ENCODE measurements at regions not wholly inside any gene's neighbourhood (a gene's known extent, or its start where the extent isn't known, plus 50 kb on each side); places are given as distances from the start of the nearest gene placed in this dataset.

DNA sequence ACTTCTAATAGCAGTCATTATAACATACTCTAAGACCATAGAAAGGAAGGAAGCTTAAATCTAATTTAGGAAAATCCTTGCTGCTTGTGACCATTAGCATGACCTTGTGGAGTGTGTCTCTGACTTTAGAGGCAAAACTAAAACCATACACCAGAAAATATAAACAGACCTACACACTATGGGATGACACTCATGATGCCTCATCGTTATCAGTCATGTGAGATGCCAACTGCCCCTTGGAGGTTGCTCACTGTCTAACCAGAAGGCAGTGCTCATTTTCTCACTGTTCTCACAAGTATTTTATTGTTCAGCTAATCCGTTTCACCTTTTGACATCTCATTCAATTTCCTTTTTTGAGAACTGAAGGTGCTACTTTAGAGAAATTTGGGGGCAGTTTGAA lies 376.9 kb downstream of the RND3 start:
- H3K79me2 ChIP-seq (ENCODE audit: insufficient read depth, low read length): no peaks in the 10 kb centered on the region
- H3K36me3 ChIP-seq (ENCODE audit: control insufficient read depth in 1 of 2, insufficient read depth in 2 of 2, low read length in 2 of 2): no peaks in the 10 kb centered on the region
- intact Hi-C loops (cut with micrococcal nuclease): no loop called here
- RAD21 ChIA-PET (ENCODE audit: low non-redundant PET in 1 of 2, low total read pairs in 2 of 2, uncharacterized antibody in 2 of 2, unreplicated experiment in 2 of 2): no interaction called here
- no peak overlapping the region for H2AFZ ChIP-seq (ENCODE audit: low read depth, low read length, poor library complexity, severe bottlenecking)
- CTCF ChIA-PET: no interaction called here
- BruUV-seq (replicated peaks): no TSS peak
- H3K27me3 ChIP-seq (ENCODE audit: insufficient read depth, low read length): no peaks in the 10 kb centered on the region
- H3K9ac ChIP-seq (ENCODE audit: low read length): no peak overlapping the region
- no peaks in the 10 kb centered on the region for H4K20me1 ChIP-seq (ENCODE audit: insufficient read depth)
- no peak overlapping the region for H3K4me3 ChIP-seq (replicated peaks in 1 of 2; ENCODE audit: low read depth in 1 of 2, low read length in 2 of 2)
- DNase-seq (ENCODE audit: low read depth, low spot score): no peak
- no peaks in the 10 kb centered on the region for H3K9me3 ChIP-seq (ENCODE audit: control insufficient read depth in 1 of 2, insufficient read depth in 1 of 2, low read depth in 1 of 2, low read length in 2 of 2)
- no peak overlapping the region for H3K4me2 ChIP-seq (ENCODE audit: low read length)
- POLR2A ChIA-PET: no interaction called here
- H3K9me2 ChIP-seq (ENCODE audit: insufficient read depth): no peaks in the 10 kb centered on the region
- TF ChIP-seq SRF (IDR thresholded peaks at IDR 0.05; ENCODE audit: low read depth) (no peak), POLR2A (IDR thresholded peaks at IDR 0.05; ENCODE audit: borderline replicate concordance, extremely low read depth, insufficient read depth, insufficient read length) (no peak)
- TF ChIP-seq, protein P1, sequence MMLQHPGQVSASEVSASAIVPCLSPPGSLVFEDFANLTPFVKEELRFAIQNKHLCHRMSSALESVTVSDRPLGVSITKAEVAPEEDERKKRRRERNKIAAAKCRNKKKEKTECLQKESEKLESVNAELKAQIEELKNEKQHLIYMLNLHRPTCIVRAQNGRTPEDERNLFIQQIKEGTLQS (IDR thresholded peaks at IDR 0.05): no peak
- H3K4me1 ChIP-seq (ENCODE audit: control insufficient read depth in 1 of 2, insufficient read depth in 2 of 2, low read length in 2 of 2): no peaks in the 10 kb centered on the region
- ATAC-seq: no peak
- no peak overlapping the region for H3K27ac ChIP-seq (ENCODE audit: low read depth, low read length)

DNA sequence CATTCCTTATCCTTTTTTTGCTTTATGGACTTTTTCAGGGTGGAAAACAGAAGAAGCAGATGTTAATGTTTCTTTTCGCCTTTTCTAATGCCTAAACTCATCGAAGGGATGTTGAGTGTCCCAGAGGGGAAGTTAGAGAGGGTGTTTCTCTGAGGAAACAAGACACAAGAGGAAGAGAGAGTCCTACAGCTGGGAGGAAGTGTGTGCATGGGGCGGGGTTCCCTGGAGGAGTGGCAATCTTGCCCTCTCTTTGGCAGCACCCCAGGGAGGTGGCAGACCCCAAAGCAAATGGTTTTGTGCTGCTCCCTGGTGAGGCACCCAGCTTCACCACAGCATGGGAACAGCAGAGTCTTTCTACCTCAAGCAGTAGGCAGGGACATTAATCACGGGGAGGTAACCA lies 377.6 kb downstream of the RND3 start:
- no peaks in the 10 kb centered on the region for H3K9me2 ChIP-seq (ENCODE audit: insufficient read depth)
- BruUV-seq (replicated peaks): no TSS peak
- H3K4me2 ChIP-seq (ENCODE audit: low read length): no peak overlapping the region
- H3K9ac ChIP-seq (ENCODE audit: low read length): no peak overlapping the region
- H3K9me3 ChIP-seq (ENCODE audit: control insufficient read depth in 1 of 2, insufficient read depth in 1 of 2, low read depth in 1 of 2, low read length in 2 of 2): no peaks in the 10 kb centered on the region
- POLR2A ChIA-PET: no interaction called here
- TF ChIP-seq EZH2 (IDR thresholded peaks at IDR 0.05) (no peak), JUND (IDR thresholded peaks at IDR 0.05) (no peak), EZH2phosphoT487 (IDR thresholded peaks at IDR 0.05; ENCODE audit: borderline replicate concordance) (no peak), TCF7L2 (IDR thresholded peaks at IDR 0.05; ENCODE audit: borderline replicate concordance, extremely low read depth, insufficient read depth, insufficient read length) (no peak), POLR2AphosphoS5 (IDR thresholded peaks at IDR 0.05; ENCODE audit: low read depth, low read length) (no peak), CEBPB (IDR thresholded peaks at IDR 0.05; ENCODE audit: low read depth) (no peak), RAD21 (IDR thresholded peaks at IDR 0.05; ENCODE audit: low read depth) (no peak), FOSL1 (IDR thresholded peaks at IDR 0.05; ENCODE audit: low read depth) (no peak), CBX3 (IDR thresholded peaks at IDR 0.05; ENCODE audit: low read depth) (no peak), ELF1 (IDR thresholded peaks at IDR 0.05; ENCODE audit: borderline replicate concordance, low read depth) (no peak), ZFX (IDR thresholded peaks at IDR 0.05) (no peak), YY1 (IDR thresholded peaks at IDR 0.05; ENCODE audit: extremely low read depth, insufficient replicate concordance, low read depth, low read length) (no peak), EGR1 (IDR thresholded peaks at IDR 0.05; ENCODE audit: low read depth) (no peak), SRF (IDR thresholded peaks at IDR 0.05; ENCODE audit: low read depth) (no peak)
- TF ChIP-seq, protein P2, sequence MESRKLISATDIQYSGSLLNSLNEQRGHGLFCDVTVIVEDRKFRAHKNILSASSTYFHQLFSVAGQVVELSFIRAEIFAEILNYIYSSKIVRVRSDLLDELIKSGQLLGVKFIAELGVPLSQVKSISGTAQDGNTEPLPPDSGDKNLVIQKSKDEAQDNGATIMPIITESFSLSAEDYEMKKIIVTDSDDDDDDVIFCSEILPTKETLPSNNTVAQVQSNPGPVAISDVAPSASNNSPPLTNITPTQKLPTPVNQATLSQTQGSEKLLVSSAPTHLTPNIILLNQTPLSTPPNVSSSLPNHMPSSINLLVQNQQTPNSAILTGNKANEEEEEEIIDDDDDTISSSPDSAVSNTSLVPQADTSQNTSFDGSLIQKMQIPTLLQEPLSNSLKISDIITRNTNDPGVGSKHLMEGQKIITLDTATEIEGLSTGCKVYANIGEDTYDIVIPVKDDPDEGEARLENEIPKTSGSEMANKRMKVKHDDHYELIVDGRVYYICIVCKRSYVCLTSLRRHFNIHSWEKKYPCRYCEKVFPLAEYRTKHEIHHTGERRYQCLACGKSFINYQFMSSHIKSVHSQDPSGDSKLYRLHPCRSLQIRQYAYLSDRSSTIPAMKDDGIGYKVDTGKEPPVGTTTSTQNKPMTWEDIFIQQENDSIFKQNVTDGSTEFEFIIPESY (IDR thresholded peaks at IDR 0.05; ENCODE audit: extremely low read depth, insufficient replicate concordance, low read length): no peak
- TF ChIP-seq, protein P3, sequence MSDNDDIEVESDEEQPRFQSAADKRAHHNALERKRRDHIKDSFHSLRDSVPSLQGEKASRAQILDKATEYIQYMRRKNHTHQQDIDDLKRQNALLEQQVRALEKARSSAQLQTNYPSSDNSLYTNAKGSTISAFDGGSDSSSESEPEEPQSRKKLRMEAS (IDR thresholded peaks at IDR 0.05): no peak
- H3K4me1 ChIP-seq (ENCODE audit: control insufficient read depth in 1 of 2, insufficient read depth in 2 of 2, low read length in 2 of 2): no peaks in the 10 kb centered on the region
- CTCF ChIA-PET: no interaction called here
- no peak for ATAC-seq
- H3K36me3 ChIP-seq (ENCODE audit: control insufficient read depth in 1 of 2, insufficient read depth in 2 of 2, low read length in 2 of 2): no peaks in the 10 kb centered on the region
- no peaks in the 10 kb centered on the region for H4K20me1 ChIP-seq (ENCODE audit: insufficient read depth)
- RAD21 ChIA-PET (ENCODE audit: low non-redundant PET in 1 of 2, low total read pairs in 2 of 2, uncharacterized antibody in 2 of 2, unreplicated experiment in 2 of 2): no interaction called here
- no peak overlapping the region for H2AFZ ChIP-seq (ENCODE audit: low read depth, low read length, poor library complexity, severe bottlenecking)
- no peak for DNase-seq (ENCODE audit: low read depth, low spot score)
- H3K27ac ChIP-seq (ENCODE audit: low read depth, low read length): no peak overlapping the region
- H3K4me3 ChIP-seq (replicated peaks in 1 of 2; ENCODE audit: low read depth in 1 of 2, low read length in 2 of 2): no peak overlapping the region
- no peaks in the 10 kb centered on the region for H3K79me2 ChIP-seq (ENCODE audit: insufficient read depth, low read length)
- intact Hi-C loops (cut with micrococcal nuclease): no loop called here
- no peaks in the 10 kb centered on the region for H3K27me3 ChIP-seq (ENCODE audit: insufficient read depth, low read length)
